GM11168 (cell line): ENCODE measurements at regions not wholly inside any gene's neighbourhood (a gene's known extent, or its start where the extent isn't known, plus 50 kb on each side); places are given as distances from the start of the nearest gene placed in this dataset.

ENCODE experiments used
- in situ Hi-C: fragments of 300-500 bp; cut with MboI; formaldehyde crosslinking; loops from one replicate; pipeline ENCODE4 v1.12.0; 2022; ENCODE audit warnings: low sequenced_read_pairs; ENCODE audit not compliant: unreplicated experiment

- in situ Hi-C loops: no loop called here
These were observed 356.7 kb downstream of the SOX9 start for GRCh38 chr17:72477491-72477890.

- in situ Hi-C loops: no loop called here
These were observed 358.3 kb downstream of the SOX9 start for GRCh38 chr17:72479113-72479512.

GRCh38 chr17:72481572-72481971 lies 360.8 kb downstream of the SOX9 start:
- in situ Hi-C loops: no loop called here

GRCh38 chr17:72485596-72485995 lies 364.8 kb downstream of the SOX9 start:
- in situ Hi-C loops: no loop called here

- in situ Hi-C loops: no loop called here
These were observed 366.0 kb downstream of the SOX9 start for GRCh38 chr17:72486806-72487205.

GRCh38 chr17:72487731-72488494 lies 367.1 kb downstream of the SOX9 start:
- in situ Hi-C loops: no loop called here

- in situ Hi-C loops: no loop called here
These were observed 367.9 kb downstream of the SOX9 start for GRCh38 chr17:72488555-72489271.

- in situ Hi-C loops: no loop called here
These were observed 368.4 kb downstream of the SOX9 start for GRCh38 chr17:72489272-72489641.

- in situ Hi-C loops: no loop called here
These were observed 370.3 kb downstream of the SOX9 start for GRCh38 chr17:72491102-72491501.

GRCh38 chr17:72492494-72492893 lies 371.7 kb downstream of the SOX9 start:
- in situ Hi-C loops: no loop called here

GRCh38 chr17:72492941-72493340 lies 372.1 kb downstream of the SOX9 start:
- in situ Hi-C loops: no loop called here

- in situ Hi-C loops: no loop called here
These were observed 373.7 kb downstream of the SOX9 start for GRCh38 chr17:72494566-72494965.

- in situ Hi-C loops: no loop called here
These were observed 375.6 kb downstream of the SOX9 start for GRCh38 chr17:72496461-72496860.

GRCh38 chr17:72497915-72498314 lies 377.1 kb downstream of the SOX9 start:
- in situ Hi-C loops: no loop called here

- in situ Hi-C loops: no loop called here
These were observed 377.8 kb downstream of the SOX9 start for GRCh38 chr17:72498364-72499210.

- in situ Hi-C loops: no loop called here
These were observed 380.9 kb downstream of the SOX9 start for GRCh38 chr17:72501404-72502370.

- in situ Hi-C loops: no loop called here
These were observed 381.8 kb downstream of the SOX9 start for GRCh38 chr17:72502371-72503341.

GRCh38 chr17:72503556-72503955 lies 382.7 kb downstream of the SOX9 start:
- in situ Hi-C loops: no loop called here

GRCh38 chr17:72504783-72505182 lies 384.0 kb downstream of the SOX9 start:
- in situ Hi-C loops: no loop called here
